SKM-1 treated with dmso at 0.1 percent for 144 hours (cell line): ENCODE measurements at regions not wholly inside any gene's neighbourhood (a gene's known extent, or its start where the extent isn't known, plus 50 kb on each side); places are given as distances from the start of the nearest gene placed in this dataset.

Experiments
- DNase-seq: peaks from one replicate; lab custom pipeline; 2025; ENCODE audit not compliant: unreplicated experiment; lab: John Stamatoyannopoulos, UW

GRCh38 chr12:59007620-59008019 lies 87.3 kb upstream of the LRIG3 start:
- DNase-seq: no peak

DNA sequence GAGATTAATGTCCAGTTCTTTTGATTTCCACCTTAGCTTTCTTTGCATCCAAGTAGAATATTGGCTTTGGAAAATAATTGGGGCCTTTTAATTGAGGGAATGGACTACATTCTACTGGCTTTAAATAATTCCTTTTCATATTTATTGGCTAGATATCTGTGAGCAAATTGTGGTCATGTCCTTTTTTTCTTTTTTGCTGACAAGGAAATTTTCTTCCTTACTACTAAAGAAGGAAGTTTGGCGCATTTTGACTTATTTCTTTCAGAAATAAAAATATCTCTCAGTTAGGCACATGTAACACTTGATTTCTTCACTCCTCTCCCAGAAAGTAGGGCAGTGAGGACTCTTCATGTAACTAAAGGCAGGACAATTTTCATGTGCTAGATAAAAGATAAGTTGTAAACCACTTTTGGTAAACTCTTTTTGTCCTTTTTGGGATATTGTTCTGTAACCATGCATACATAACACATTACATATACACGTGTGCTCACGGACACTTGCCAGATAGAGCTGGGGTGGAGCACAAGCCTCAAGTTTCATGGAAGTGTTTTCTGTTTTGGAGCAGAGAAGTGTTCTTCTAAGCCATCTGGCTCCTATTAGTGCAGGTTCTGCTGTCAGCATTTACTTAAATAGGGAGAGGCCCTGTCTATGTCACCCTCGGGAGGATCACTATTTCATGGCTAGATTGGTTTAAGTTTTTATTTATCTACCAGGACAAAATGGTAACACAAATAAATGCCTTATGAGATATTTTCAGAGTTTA lies 85.1 kb upstream of the LRIG3 start:
- no peak for DNase-seq

DNA sequence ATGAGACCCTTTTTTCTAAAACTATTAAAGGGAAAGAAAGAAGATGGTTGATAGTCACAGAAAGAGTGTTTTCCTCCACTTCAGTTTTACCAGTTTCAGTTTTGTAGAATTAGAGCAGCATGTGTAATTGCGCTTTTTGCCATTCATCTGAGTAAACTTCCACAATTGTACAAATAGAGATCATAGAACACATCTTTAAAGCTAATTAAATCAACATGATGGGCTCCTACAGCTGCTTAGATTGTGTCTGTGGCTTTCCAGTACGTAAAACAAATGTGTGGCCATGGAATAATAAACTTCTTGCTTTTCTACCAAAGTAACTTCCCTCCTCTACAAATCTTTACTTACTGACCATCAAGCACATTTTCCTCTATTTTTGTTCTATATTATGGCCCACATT lies 84.2 kb upstream of the LRIG3 start:
- DNase-seq: no peak

GRCh38 chr12:58995666-58996363 lies 75.5 kb upstream of the LRIG3 start:
- DNase-seq: no peak

DNA sequence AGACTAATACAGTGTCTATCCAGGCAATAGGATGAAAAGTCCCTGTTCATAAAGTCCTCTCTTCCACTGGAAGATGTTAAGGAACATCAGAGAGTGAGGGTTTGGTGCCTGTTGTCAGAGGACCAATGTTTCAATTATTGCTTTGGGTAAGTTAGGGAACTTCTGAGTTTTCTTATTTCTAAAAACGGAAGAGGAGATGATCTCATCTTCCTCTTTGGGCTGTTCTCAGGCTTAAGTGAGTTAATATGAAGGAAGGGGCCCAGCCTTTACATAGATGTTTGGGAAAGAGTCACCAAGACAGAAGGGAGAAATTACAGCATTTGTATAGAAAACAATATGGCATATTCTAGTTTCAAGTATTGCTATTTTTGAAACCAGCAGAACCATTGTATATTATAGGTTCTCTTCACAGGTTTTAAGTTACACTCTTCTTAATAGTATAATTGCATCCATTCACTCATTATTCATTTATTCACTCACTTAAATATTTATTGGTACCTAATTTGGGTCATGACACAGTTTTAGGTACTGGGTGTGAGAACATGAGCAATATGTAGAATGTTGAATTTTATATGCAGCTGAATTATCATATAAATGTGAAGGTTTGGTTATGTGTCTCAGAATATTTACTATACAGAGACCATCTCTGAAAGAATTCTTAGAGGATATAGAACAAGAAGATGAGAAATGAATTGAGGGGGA lies 68.5 kb upstream of the LRIG3 start:
- DNase-seq: no peak

DNA sequence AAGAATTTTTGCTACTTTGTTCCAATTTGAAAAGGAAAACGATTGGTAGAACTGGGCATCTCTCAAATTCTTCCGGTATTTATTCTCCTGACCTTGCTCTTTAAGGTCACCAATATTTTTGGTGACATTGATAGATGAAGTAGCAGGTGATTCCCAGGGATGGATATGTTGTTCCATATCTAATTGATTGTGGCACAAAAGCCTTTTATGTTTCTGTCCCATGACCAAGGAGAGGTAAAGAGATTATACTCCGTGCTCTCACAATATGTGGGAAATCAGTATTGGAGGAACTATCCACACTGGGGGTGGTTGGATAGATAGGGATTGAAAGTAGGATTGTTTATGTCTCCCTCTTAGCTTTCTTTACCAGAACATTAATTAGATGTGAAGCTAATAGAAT lies 61.7 kb upstream of the LRIG3 start:
- DNase-seq: no peak

DNA sequence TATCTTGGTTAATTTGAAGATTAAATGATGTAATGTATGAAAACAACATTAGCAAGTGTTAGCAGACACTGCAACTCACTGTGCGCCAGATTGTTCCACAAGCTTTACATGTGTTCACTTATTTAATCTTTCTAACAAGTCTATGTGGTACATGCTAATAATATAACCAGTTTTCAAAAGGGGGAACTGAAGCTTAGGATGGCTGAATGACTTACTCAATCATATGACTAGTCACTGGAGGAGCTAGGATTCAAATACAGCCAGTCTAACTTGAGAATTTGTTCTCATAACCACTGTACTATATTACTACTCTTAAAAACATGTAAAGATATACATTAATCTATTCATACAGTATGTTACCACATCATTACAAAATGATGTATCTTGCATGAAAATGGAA lies 60.5 kb upstream of the LRIG3 start:
- DNase-seq: no peak

- no peak for DNase-seq
Observed at GRCh38 chr12:58978717-58979116, 58.4 kb upstream of the LRIG3 start.

DNA sequence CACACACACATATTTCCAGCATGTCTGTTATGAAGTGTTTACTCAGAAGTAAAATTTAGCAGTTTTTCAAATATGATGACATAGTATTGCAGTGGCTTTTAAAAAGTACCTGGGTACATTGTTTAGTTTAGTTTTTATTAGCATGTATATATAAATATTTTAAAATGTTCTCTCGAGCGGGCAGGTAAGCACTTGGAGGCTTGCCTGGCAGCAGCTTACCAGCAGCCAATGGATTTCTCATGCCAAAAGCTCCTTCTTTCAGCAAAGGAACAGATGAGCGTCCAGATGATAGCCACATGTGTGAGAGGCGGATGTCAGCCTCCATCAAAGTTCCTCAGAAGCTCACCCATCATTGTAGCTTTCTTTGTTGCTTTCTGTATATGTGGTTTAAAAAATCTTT lies 57.2 kb upstream of the LRIG3 start:
- no peak for DNase-seq

DNA sequence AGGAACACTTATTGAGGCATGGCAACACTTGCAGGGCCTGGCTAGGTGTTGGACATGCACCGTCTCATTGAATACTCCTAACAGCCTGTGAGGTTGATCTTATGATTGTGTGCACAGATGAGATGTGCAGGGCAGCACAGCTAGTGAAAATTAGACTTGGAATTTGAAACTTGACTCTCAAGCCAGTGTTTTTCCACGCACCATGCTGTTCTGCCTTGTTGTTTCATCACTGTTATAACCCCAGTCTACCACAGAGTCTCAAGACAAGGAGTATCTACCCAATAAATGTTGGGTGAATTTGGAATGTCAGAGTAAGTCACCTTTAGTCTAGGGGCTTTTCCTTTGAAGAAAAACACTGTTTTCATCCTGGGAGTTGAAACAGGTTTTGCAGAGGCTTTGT lies 55.8 kb upstream of the LRIG3 start:
- no peak for DNase-seq
